Endothelial cell (in vitro differentiated cells): ENCODE measurements at regions not wholly inside any gene's neighbourhood (a gene's known extent, or its start where the extent isn't known, plus 50 kb on each side); places are given as distances from the start of the nearest gene placed in this dataset.
A peak's percentile ranks its signal among the peaks of the same experiment; 100 is the strongest.
"Not testable (repeated sequence)": the region's sequence is repeated elsewhere in the genome, so short reads cannot be mapped to it uniquely, and the experiment has no call there.

Experiments
- DNase-seq: peaks from one replicate; pipeline ENCODE4 v3.0.0; 2021; ENCODE audit warnings: low spot score
- H3K27ac Mint-ChIP-seq: one replicate; pipeline ENCODE4 v1.8.0; 2021; ENCODE audit warnings: mixed read lengths, inconsistent platforms; ENCODE audit not compliant: unreplicated experiment
- H3K27me3 Mint-ChIP-seq: one replicate; pipeline ENCODE4 v1.8.0; 2021; ENCODE audit warnings: mild to moderate bottlenecking, moderate library complexity, mixed read lengths, inconsistent platforms; ENCODE audit not compliant: unreplicated experiment
- H3K36me3 Mint-ChIP-seq: one replicate; pipeline ENCODE4 v1.8.0; 2021; ENCODE audit warnings: mild to moderate bottlenecking, low read depth, mixed read lengths, inconsistent platforms; ENCODE audit not compliant: unreplicated experiment
- H3K4me1 Mint-ChIP-seq: one replicate; pipeline ENCODE4 v1.8.0; 2021; ENCODE audit warnings: mild to moderate bottlenecking, mixed read lengths, inconsistent platforms; ENCODE audit not compliant: unreplicated experiment
- H3K4me3 Mint-ChIP-seq: one replicate; pipeline ENCODE4 v1.8.0; 2021; ENCODE audit warnings: mild to moderate bottlenecking, mixed read lengths, inconsistent platforms; ENCODE audit not compliant: unreplicated experiment
- H3K9me3 Mint-ChIP-seq: one replicate; pipeline ENCODE4 v1.8.0; 2021; ENCODE audit warnings: mixed read lengths, inconsistent platforms; ENCODE audit not compliant: unreplicated experiment
- CTCF ChIP-seq: fragments of 200-600 bp; sonication (generic); IDR thresholded peaks from one replicate; pipeline ENCODE4 v1.5.0; 2021; ENCODE audit warnings: antibody characterized with exemption; ENCODE audit not compliant: unreplicated experiment

GRCh38 chr20:25932806-25933205, 236.2 kb upstream of the ZNF337 start:
- H3K4me3 Mint-ChIP-seq, result not testable (repeated sequence)

GRCh38 chr20:25932170-25932569, 235.5 kb upstream of the ZNF337 start:
- not testable (repeated sequence) for H3K36me3 Mint-ChIP-seq, DNase-seq, H3K27me3 Mint-ChIP-seq, H3K4me1 Mint-ChIP-seq, H3K9me3 Mint-ChIP-seq, H3K27ac Mint-ChIP-seq, H3K4me3 Mint-ChIP-seq

More at GRCh38 chr20:25932806-25933205, 236.2 kb upstream of the ZNF337 start:
- not testable (repeated sequence) for H3K27me3 Mint-ChIP-seq, H3K9me3 Mint-ChIP-seq, H3K27ac Mint-ChIP-seq, H3K4me1 Mint-ChIP-seq, H3K36me3 Mint-ChIP-seq, DNase-seq

GRCh38 chr20:25902321-25902720, 205.7 kb upstream of the ZNF337 start:
- H3K9me3 Mint-ChIP-seq, H3K27ac Mint-ChIP-seq, H3K4me3 Mint-ChIP-seq, DNase-seq, H3K4me1 Mint-ChIP-seq, H3K27me3 Mint-ChIP-seq, H3K36me3 Mint-ChIP-seq: not testable (repeated sequence)

- not testable (repeated sequence) for H3K27me3 Mint-ChIP-seq, H3K4me1 Mint-ChIP-seq
Observed at GRCh38 chr20:25898663-25899062, 202.0 kb upstream of the ZNF337 start.

GRCh38 chr20:25879096-25879495, 182.4 kb upstream of the ZNF337 start:
- H3K4me3 Mint-ChIP-seq, H3K36me3 Mint-ChIP-seq, H3K9me3 Mint-ChIP-seq, H3K27ac Mint-ChIP-seq, DNase-seq, H3K4me1 Mint-ChIP-seq, H3K27me3 Mint-ChIP-seq: not testable (repeated sequence)

More at GRCh38 chr20:25898663-25899062, 202.0 kb upstream of the ZNF337 start:
- not testable (repeated sequence) for DNase-seq, H3K4me3 Mint-ChIP-seq, H3K27ac Mint-ChIP-seq, H3K9me3 Mint-ChIP-seq, H3K36me3 Mint-ChIP-seq

- H3K9me3 Mint-ChIP-seq, DNase-seq, H3K4me3 Mint-ChIP-seq, H3K27ac Mint-ChIP-seq: not testable (repeated sequence)
- Mint-ChIP-seq H3K4me1 (peaks cover 42% of the 10 kb centered on the region), H3K27me3 (peaks cover 39% of the 10 kb centered on the region), H3K36me3 (peaks cover 17% of the 10 kb centered on the region)
Observed at GRCh38 chr20:25868650-25868979, 172.0 kb upstream of the ZNF337 start.

- Mint-ChIP-seq H3K4me3 (peak overlapping the region; percentile 89), H3K27ac (no peak overlapping the region), H3K4me1 (peaks cover 44% of the 10 kb centered on the region), H3K27me3 (peaks cover 40% of the 10 kb centered on the region), H3K9me3 (no peaks in the 10 kb centered on the region), H3K36me3 (peaks cover 20% of the 10 kb centered on the region)
- peak; percentile 79 for DNase-seq
- TF ChIP-seq CTCF, result no peak
Observed at GRCh38 chr20:25867776-25868649, 171.4 kb upstream of the ZNF337 start.

- Mint-ChIP-seq H3K4me3 (peak overlapping the region; percentile 89), H3K4me1 (peaks cover 51% of the 10 kb centered on the region), H3K27me3 (peaks cover 43% of the 10 kb centered on the region), H3K36me3 (peaks cover 25% of the 10 kb centered on the region)
- DNase-seq, H3K27ac Mint-ChIP-seq, H3K9me3 Mint-ChIP-seq: not testable (repeated sequence)
Observed at GRCh38 chr20:25867015-25867775, 170.5 kb upstream of the ZNF337 start.
